HEK293 (cell line): ENCODE measurements at regions not wholly inside any gene's neighbourhood (a gene's known extent, or its start where the extent isn't known, plus 50 kb on each side); places are given as distances from the start of the nearest gene placed in this dataset.

Source experiments
- CTCF ChIA-PET: fragments of 350-600 bp; formaldehyde crosslinking; extraction: SDS; loops from one replicate; lab custom pipeline; 2021; ENCODE audit warnings: antibody characterized with exemption; lab: Yijun Ruan, JAX
- POLR2A ChIA-PET: fragments of 300-600 bp; formaldehyde crosslinking; extraction: SDS; loops from one replicate; lab custom pipeline; 2020; ENCODE audit warnings: antibody characterized with exemption, inconsistent platforms; lab: Yijun Ruan, JAX
- H3K27ac ChIP-seq: fragments of 200-500 bp; sonication (Bioruptor generic); 2 replicates; pipeline ENCODE4 v1.5.1; 2014; ENCODE audit warnings: low read depth, low read length, control low read depth, inconsistent platforms; ENCODE audit errors: extremely low read depth
- H3K36me3 ChIP-seq, 2 experiments: fragments of 200-500 bp in 1 of 2; sonication (Bioruptor generic) in 1 of 2; 1 replicate in 1 of 2; 2 replicates in 1 of 2; pipeline ENCODE4 v1.5.1; 2014 to 2017; ENCODE audit warnings: inconsistent platforms in 2 of 2, low read length in 2 of 2; ENCODE audit not compliant: control insufficient read depth in 2 of 2, insufficient read depth in 1 of 2
- H3K4me1 ChIP-seq: fragments of 200-500 bp; sonication (Bioruptor generic); 2 replicates; pipeline ENCODE4 v1.5.1; 2014; ENCODE audit warnings: mild to moderate bottlenecking, low read length, inconsistent platforms; ENCODE audit not compliant: control insufficient read depth, insufficient read depth
- H3K4me3 ChIP-seq: 2 replicates; pipeline ENCODE4 v1.5.1; 2011; ENCODE audit warnings: low read depth, mild to moderate bottlenecking, control low read depth, low read length, moderate library complexity
- H3K9me3 ChIP-seq: fragments of 200-500 bp; sonication (Bioruptor generic); 2 replicates; pipeline ENCODE4 v1.5.1; 2014; ENCODE audit warnings: low read depth, low read length, inconsistent platforms; ENCODE audit not compliant: control insufficient read depth, insufficient read depth
- CTCF ChIP-seq: fragments of 450-650 bp; formaldehyde crosslinking; IDR thresholded peaks from 2 replicates; pipeline ENCODE4 v1.5.1; 2016; ENCODE audit warnings: missing biosample characterization, missing genetic modification characterization
- INSM2 ChIP-seq: fragments of 450-650 bp; formaldehyde crosslinking; IDR thresholded peaks from 2 replicates; pipeline ENCODE4 v1.5.1; 2016; ENCODE audit warnings: missing biosample characterization, missing genetic modification characterization
- KLF7 ChIP-seq: fragments of 450-650 bp; formaldehyde crosslinking; IDR thresholded peaks from 2 replicates; pipeline ENCODE4 v1.5.1; 2016; ENCODE audit warnings: missing biosample characterization, missing genetic modification characterization, borderline replicate concordance
- PRDM2 ChIP-seq: fragments of 450-650 bp; formaldehyde crosslinking; IDR thresholded peaks from 2 replicates; pipeline ENCODE4 v1.5.1; 2016; ENCODE audit warnings: missing biosample characterization, missing genetic modification characterization, borderline replicate concordance
- REPIN1 ChIP-seq: fragments of 450-650 bp; formaldehyde crosslinking; IDR thresholded peaks from 2 replicates; pipeline ENCODE4 v1.5.1; 2017; ENCODE audit warnings: missing biosample characterization, missing genetic modification characterization, low read depth
- ZBTB6 ChIP-seq: fragments of 450-650 bp; formaldehyde crosslinking; IDR thresholded peaks from 2 replicates; pipeline ENCODE4 v1.5.1; 2017; ENCODE audit warnings: missing biosample characterization, missing genetic modification characterization
- ZEB2 ChIP-seq: fragments of 450-650 bp; formaldehyde crosslinking; IDR thresholded peaks from 2 replicates; pipeline ENCODE4 v1.5.1; 2016; ENCODE audit warnings: missing biosample characterization, missing genetic modification characterization
- ZNF132 ChIP-seq: fragments of 450-650 bp; formaldehyde crosslinking; IDR thresholded peaks from 2 replicates; pipeline ENCODE4 v1.5.1; 2017; ENCODE audit warnings: missing biosample characterization, missing genetic modification characterization, borderline replicate concordance
- ZNF423 ChIP-seq: fragments of 450-650 bp; formaldehyde crosslinking; IDR thresholded peaks from 2 replicates; pipeline ENCODE4 v1.5.1; 2016; ENCODE audit warnings: missing biosample characterization, missing genetic modification characterization
- ZNF555 ChIP-seq: fragments of 450-650 bp; formaldehyde crosslinking; conservative IDR thresholded peaks from 2 replicates; pipeline ENCODE4 v1.5.1; 2017; ENCODE audit warnings: missing biosample characterization, mild to moderate bottlenecking, missing genetic modification characterization, inconsistent platforms
- ZSCAN18 ChIP-seq: fragments of 450-650 bp; formaldehyde crosslinking; IDR thresholded peaks from 2 replicates; pipeline ENCODE4 v1.5.1; 2016; ENCODE audit warnings: missing biosample characterization, missing genetic modification characterization
- ZSCAN4 ChIP-seq: fragments of 450-650 bp; formaldehyde crosslinking; IDR thresholded peaks from 2 replicates; pipeline ENCODE4 v1.5.1; 2017; ENCODE audit warnings: missing biosample characterization, missing genetic modification characterization

GRCh38 chr7:25624051-25624450, 395.8 kb upstream of the NPVF start (continued):
- no peak for TF ChIP-seq ZNF423 (tag by site-specific recombination)
- no peak for TF ChIP-seq ZNF132 (tag by site-specific recombination)
- TF ChIP-seq PRDM2 (tag by site-specific recombination) = no peak
- no peak for TF ChIP-seq CTCF (tag by site-specific recombination)

- H3K36me3 ChIP-seq = no peaks in the 10 kb centered on the region
- POLR2A ChIA-PET = no interaction called here
- CTCF ChIA-PET = no interaction called here
- no peak for TF ChIP-seq KLF7 (tag by site-specific recombination)
- no peak for TF ChIP-seq INSM2 (tag by site-specific recombination)
- TF ChIP-seq ZSCAN18 (tag by site-specific recombination) = no peak
- no peak for TF ChIP-seq ZBTB6 (tag by site-specific recombination)
- TF ChIP-seq ZNF555 (tag by site-specific recombination) = no peak
- TF ChIP-seq ZSCAN4 = no peak
- TF ChIP-seq ZEB2 = no peak
- TF ChIP-seq REPIN1 = no peak
- TF ChIP-seq, all 188 proteins: peak for 0
- Histone ChIP-seq H3K27ac (no peak overlapping the region), H3K4me3 (no peak overlapping the region), H3K9me3 (no peaks in the 10 kb centered on the region), H3K4me1 (no peaks in the 10 kb centered on the region)
These were observed 396.5 kb upstream of the NPVF start for GRCh38 chr7:25624833-25625232.
